ENCODE measurements at regions not wholly inside any gene's neighbourhood (a gene's known extent, or its start where the extent isn't known, plus 50 kb on each side); places are given as distances from the start of the nearest gene placed in this dataset.

DNA sequence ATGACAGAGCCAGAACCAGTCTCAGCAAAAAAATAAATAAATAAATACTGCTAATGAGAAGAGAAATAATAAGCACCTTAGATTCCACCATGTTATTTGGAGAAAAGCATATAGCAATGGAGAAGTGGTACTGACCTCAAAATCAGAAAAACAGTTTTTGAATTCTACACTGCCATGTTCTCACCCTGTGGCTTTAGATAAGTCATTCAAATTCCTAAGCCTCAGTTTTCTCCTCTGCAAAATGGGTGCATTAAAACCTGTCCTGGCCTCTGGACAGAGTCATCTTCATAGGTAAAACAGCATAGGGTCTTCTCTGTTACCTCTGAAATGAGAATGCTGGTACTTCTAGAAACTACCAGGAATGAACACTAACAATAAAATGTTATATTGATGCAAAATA lies 62.2 kb upstream of the RMP24 start:
- ATAC-seq (ENCODE audit: insufficient read depth, low FRiP score) (no peak), DNase-seq (no peak)
- Histone ChIP-seq H3K4me3 (no peak overlapping the region), H3K9me3 (ENCODE audit: control insufficient read depth in 4 of 4, insufficient read depth in 3 of 4, low read length in 3 of 4) (peaks cover 0 to 3% (median 0%) of the 10 kb centered on the region in 4 donors), H3K36me3 (ENCODE audit: control insufficient read depth in 4 of 4, insufficient read depth in 4 of 4, low read length in 4 of 4) (no peaks in the 10 kb centered on the region), H3K27me3 (ENCODE audit: control insufficient read depth in 3 of 3, insufficient read depth in 3 of 3, low read length in 2 of 3) (no peaks in the 10 kb centered on the region), H3K4me1 (ENCODE audit: control insufficient read depth in 5 of 5, insufficient read depth in 5 of 5, low read length in 5 of 5) (no peaks in the 10 kb centered on the region), H3K27ac (ENCODE audit: low read depth in 1 of 2, low read length in 1 of 2) (no peak overlapping the region), H3K9ac (ENCODE audit: insufficient read depth in 1 of 2, low read length in 2 of 2) (no peak overlapping the region)
- TF ChIP-seq, protein P1, sequence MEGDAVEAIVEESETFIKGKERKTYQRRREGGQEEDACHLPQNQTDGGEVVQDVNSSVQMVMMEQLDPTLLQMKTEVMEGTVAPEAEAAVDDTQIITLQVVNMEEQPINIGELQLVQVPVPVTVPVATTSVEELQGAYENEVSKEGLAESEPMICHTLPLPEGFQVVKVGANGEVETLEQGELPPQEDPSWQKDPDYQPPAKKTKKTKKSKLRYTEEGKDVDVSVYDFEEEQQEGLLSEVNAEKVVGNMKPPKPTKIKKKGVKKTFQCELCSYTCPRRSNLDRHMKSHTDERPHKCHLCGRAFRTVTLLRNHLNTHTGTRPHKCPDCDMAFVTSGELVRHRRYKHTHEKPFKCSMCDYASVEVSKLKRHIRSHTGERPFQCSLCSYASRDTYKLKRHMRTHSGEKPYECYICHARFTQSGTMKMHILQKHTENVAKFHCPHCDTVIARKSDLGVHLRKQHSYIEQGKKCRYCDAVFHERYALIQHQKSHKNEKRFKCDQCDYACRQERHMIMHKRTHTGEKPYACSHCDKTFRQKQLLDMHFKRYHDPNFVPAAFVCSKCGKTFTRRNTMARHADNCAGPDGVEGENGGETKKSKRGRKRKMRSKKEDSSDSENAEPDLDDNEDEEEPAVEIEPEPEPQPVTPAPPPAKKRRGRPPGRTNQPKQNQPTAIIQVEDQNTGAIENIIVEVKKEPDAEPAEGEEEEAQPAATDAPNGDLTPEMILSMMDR (IDR thresholded peaks at IDR 0.05; ENCODE audit: control extremely low read depth, extremely low read depth) = no peak

DNA sequence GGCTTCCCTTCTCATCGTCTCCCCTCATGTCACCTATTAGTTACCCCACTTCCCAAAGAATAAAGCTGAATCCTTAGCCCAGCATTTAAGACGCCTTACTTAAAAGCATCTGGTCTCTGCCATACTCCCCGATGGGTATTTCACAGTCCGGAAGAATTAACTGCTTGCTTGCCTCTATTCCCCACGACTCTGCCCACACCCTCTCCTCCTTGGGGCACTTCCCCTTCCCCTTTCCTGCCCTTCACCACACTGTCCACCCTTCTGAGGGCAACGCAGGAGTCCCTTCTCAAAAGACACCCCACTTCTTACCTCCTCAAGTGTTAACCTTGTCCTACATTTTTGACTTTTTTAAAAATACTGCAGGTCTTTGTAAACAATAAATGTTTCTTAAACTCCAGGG lies 60.1 kb upstream of the RMP24 start:
- ATAC-seq (ENCODE audit: insufficient read depth, low FRiP score) = peak; percentile 31
- no peak overlapping the region for H3K27ac ChIP-seq (ENCODE audit: low read depth in 1 of 2, low read length in 1 of 2)
- no peaks in the 10 kb centered on the region for H3K36me3 ChIP-seq (ENCODE audit: control insufficient read depth in 4 of 4, insufficient read depth in 4 of 4, low read length in 4 of 4)
- DNase-seq = no peak
- H3K4me1 ChIP-seq (ENCODE audit: control insufficient read depth in 5 of 5, insufficient read depth in 5 of 5, low read length in 5 of 5) = no peaks in the 10 kb centered on the region
- H3K9me3 ChIP-seq (ENCODE audit: control insufficient read depth in 4 of 4, insufficient read depth in 3 of 4, low read length in 3 of 4) = peaks cover 0 to 3% (median 0%) of the 10 kb centered on the region in 4 donors
- TF ChIP-seq, protein P1 (IDR thresholded peaks at IDR 0.05; ENCODE audit: control extremely low read depth, extremely low read depth) = no peak
- H3K4me3 ChIP-seq = no peak overlapping the region
- no peak overlapping the region for H3K9ac ChIP-seq (ENCODE audit: insufficient read depth in 1 of 2, low read length in 2 of 2)
- WGBS, 2 donors = 24 to 28% methylated on average over 6 of the region's 6 CpGs
- H3K27me3 ChIP-seq (ENCODE audit: control insufficient read depth in 3 of 3, insufficient read depth in 3 of 3, low read length in 2 of 3) = no peaks in the 10 kb centered on the region

DNA sequence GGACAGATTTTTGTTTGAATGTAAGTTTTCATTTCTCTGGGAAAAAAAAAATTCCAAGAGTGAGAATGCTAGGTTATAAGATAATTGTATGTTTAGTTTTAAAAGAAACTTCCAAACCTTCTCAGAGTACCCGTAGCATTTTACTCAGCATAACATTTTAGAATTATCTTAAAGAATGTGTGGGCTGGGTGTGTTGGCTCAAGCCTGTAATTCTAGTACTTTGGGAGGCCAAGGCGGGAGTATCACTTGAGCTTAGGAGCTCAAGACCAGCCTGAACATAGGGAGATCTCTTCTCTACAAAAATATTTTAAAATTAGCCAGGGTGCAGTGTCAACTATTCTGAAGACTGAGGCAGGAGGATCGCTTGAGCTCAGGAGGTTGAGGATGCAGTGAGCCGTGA lies 57.4 kb upstream of the RMP24 start:
- no peak for ATAC-seq (ENCODE audit: insufficient read depth, low FRiP score)
- no peaks in the 10 kb centered on the region for H3K4me1 ChIP-seq (ENCODE audit: control insufficient read depth in 5 of 5, insufficient read depth in 5 of 5, low read length in 5 of 5)
- H3K27ac ChIP-seq (ENCODE audit: low read depth in 1 of 2, low read length in 1 of 2) = no peak overlapping the region
- no peaks in the 10 kb centered on the region for H3K36me3 ChIP-seq (ENCODE audit: control insufficient read depth in 4 of 4, insufficient read depth in 4 of 4, low read length in 4 of 4)
- no peaks in the 10 kb centered on the region for H3K27me3 ChIP-seq (ENCODE audit: control insufficient read depth in 3 of 3, insufficient read depth in 3 of 3, low read length in 2 of 3)
- no peak for DNase-seq
- peaks cover 0 to 3% (median 0%) of the 10 kb centered on the region in 4 donors for H3K9me3 ChIP-seq (ENCODE audit: control insufficient read depth in 4 of 4, insufficient read depth in 3 of 4, low read length in 3 of 4)
- WGBS, 2 donors = 69 to 88% methylated on average over 4 of the region's 4 CpGs
- no peak overlapping the region for H3K9ac ChIP-seq (ENCODE audit: insufficient read depth in 1 of 2, low read length in 2 of 2)
- no peak overlapping the region for H3K4me3 ChIP-seq
- TF ChIP-seq, protein P1 (IDR thresholded peaks at IDR 0.05; ENCODE audit: control extremely low read depth, extremely low read depth) = no peak

DNA sequence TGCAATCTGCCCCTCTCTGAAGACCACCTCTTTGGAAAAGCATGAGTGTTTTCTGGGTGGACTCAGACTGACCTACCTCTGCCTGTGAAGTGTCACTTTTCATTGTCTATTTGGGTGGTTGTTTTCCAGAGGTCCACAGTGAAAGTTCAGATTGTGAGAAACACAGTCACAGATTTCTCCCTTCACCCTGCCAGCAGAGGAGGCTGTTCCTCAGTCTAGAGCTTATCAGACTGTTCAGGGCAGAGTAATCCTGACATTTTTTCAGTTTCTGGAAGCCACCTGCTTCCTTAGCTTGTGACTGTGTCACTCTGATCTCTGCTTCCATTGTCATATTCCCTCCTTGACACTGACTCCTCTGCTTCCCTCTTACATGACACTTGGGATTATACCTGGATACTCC lies 55.4 kb upstream of the RMP24 start:
- TF ChIP-seq, protein P1 (IDR thresholded peaks at IDR 0.05; ENCODE audit: control extremely low read depth, extremely low read depth) = no peak
- Histone ChIP-seq H3K36me3 (ENCODE audit: control insufficient read depth in 4 of 4, insufficient read depth in 4 of 4, low read length in 4 of 4) (no peaks in the 10 kb centered on the region), H3K4me1 (ENCODE audit: control insufficient read depth in 5 of 5, insufficient read depth in 5 of 5, low read length in 5 of 5) (no peaks in the 10 kb centered on the region), H3K4me3 (no peak overlapping the region), H3K9me3 (ENCODE audit: control insufficient read depth in 4 of 4, insufficient read depth in 3 of 4, low read length in 3 of 4) (no peaks in the 10 kb centered on the region), H3K9ac (ENCODE audit: insufficient read depth in 1 of 2, low read length in 2 of 2) (no peak overlapping the region), H3K27me3 (ENCODE audit: control insufficient read depth in 3 of 3, insufficient read depth in 3 of 3, low read length in 2 of 3) (no peaks in the 10 kb centered on the region), H3K27ac (ENCODE audit: low read depth in 1 of 2, low read length in 1 of 2) (no peak overlapping the region)
- ATAC-seq (ENCODE audit: insufficient read depth, low FRiP score) (no peak), DNase-seq (no peak)

Measured in lung (tissue), 11 donors.